Brain microvascular endothelial cell (primary cell): ENCODE measurements at regions not wholly inside any gene's neighbourhood (a gene's known extent, or its start where the extent isn't known, plus 50 kb on each side); places are given as distances from the start of the nearest gene placed in this dataset.
A peak's percentile ranks its signal among the peaks of the same experiment; 100 is the strongest.
"Not testable (repeated sequence)": the region's sequence is repeated elsewhere in the genome, so short reads cannot be mapped to it uniquely, and the experiment has no call there.

Experiments used
- DNase-seq: peaks from one replicate; pipeline ENCODE4 v3.0.0-alpha.2; 2020
- H3K27ac ChIP-seq: fragments of 250-450 bp; sonication (Bioruptor Pico); 2 replicates; pipeline ENCODE4 v1.5.1; 2020; ENCODE audit warnings: mild to moderate bottlenecking, moderate library complexity
- H3K27me3 ChIP-seq: fragments of 250-450 bp; sonication (Bioruptor Pico); replicated peaks from 2 replicates; pipeline ENCODE4 v1.5.1; 2020; ENCODE audit warnings: mild to moderate bottlenecking
- H3K36me3 ChIP-seq: fragments of 250-450 bp; sonication (Bioruptor Pico); replicated peaks from 2 replicates; pipeline ENCODE4 v1.5.1; 2020; ENCODE audit warnings: mild to moderate bottlenecking
- H3K4me3 ChIP-seq: 2 replicates; pipeline ENCODE4 v1.5.1; 2011; ENCODE audit warnings: low read depth, mild to moderate bottlenecking, control low read depth, low read length, moderate library complexity
- CTCF ChIP-seq: IDR thresholded peaks from 2 replicates; pipeline ENCODE4 v1.5.1; 2011; ENCODE audit warnings: low read depth, mild to moderate bottlenecking, moderate library complexity, low read length, control low read depth, inconsistent platforms; ENCODE audit errors: missing control alignments
- in situ Hi-C: cut with HindIII; loops from 2 replicates; pipeline ENCODE4 v1.10.0; 2017; ENCODE audit warnings: low sequenced_read_pairs, low pct_ligation_motif_present

DNA sequence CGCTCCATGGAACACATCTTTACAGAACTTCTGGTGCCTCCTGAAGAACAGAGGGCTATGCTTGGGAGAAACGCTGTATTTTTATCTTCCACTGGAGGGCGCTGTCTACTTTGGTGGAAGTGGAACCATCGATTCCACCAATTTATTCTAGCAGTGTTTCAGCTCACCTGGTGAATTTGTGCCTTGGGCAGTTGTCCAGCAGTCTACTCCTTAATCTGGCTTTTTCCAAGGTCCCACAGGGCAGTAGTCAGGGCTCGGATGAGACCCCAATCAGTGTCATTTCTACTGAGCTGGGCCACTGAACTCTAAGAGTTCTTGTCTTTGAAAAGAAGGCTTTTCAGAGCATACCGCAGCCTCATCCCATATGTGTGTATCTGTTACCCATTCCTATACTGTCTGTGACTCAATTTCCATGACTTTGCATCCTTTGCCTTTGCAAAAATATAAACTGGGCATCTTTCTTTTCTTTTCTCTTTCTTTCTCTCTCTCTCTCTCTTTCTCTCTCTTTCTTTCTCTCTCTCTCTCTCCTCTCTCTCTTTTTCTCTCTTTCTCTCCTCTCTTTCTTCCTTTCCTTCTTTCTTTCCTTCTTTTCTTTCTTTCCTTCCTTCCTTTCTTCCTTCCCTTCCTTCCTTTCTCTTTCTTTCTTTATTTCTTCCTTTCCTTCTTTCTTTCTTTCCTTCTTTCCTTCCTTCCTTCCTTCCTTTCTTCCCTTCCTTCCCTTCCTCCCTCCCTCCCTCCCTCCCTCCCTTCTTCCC lies 138.4 kb upstream of the ZNF618 start:
- in situ Hi-C loops = no loop called here

DNA sequence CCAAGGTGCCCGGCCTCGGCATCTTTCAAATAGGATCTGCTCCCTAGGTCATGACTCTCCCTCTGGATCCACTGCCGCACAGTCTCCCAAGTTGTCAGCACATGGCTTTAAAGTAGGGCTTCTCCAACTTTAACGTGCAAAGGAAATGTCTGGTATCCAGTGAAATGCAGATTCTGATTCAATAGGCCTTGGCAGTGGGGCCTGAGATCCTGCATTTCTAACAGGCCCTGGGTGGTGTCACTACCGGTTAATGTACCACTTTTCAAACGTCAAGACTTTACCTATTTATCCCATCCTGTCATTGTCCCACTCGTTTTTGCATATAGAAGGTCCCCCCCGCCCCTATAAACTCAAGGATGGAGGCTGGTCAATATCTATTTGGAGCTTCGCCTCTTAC lies 137.6 kb upstream of the ZNF618 start:
- Histone ChIP-seq H3K27ac (no peak overlapping the region), H3K4me3 (no peak overlapping the region), H3K27me3 (no peaks in the 10 kb centered on the region), H3K36me3 (no peaks in the 10 kb centered on the region)
- no peak for DNase-seq
- in situ Hi-C loops = no loop called here
- TF ChIP-seq CTCF = no peak

More for the DNA sequence above, 138.4 kb upstream of the ZNF618 start:
- H3K36me3 ChIP-seq = no peaks in the 10 kb centered on the region
- DNase-seq = peak; percentile 63
- H3K4me3 ChIP-seq = no peak overlapping the region
- TF ChIP-seq CTCF = peak; percentile 86
- H3K27ac ChIP-seq = no peak overlapping the region
- H3K27me3 ChIP-seq = no peaks in the 10 kb centered on the region

DNA sequence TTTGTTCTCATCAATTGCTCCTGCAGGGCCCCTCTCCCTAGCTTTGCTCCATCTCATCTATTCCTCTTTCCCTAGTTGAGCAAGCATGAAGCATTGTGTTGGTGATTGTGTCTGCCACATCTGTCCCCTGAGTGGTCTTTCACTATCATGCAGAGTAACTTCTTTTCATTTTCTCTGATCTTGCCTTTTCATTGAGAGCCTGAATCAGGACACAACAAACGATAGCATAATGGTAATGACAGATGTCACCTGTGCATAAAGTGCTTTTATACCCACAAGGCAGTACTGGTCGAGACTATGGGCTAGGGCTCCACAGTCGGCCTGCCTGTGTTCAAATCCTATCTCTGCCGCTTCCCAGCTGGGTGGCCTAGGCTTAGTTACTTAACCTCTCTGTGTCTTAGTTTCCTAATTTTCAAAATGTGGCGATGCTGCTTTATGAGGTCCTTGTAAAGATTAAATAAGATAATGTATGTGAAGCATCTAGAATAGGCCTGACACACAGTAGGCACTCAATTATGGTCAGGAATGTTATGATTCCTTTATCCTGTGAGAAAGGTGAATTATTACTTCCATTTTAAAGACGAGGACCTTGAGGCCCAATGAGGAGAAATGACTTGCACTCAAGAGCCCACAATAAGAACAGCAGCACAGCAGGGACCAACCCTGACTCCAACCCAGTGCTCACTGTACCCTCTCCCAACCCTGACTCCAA lies 137.1 kb upstream of the ZNF618 start:
- no peak overlapping the region for H3K4me3 ChIP-seq
- no peak for DNase-seq
- H3K27ac ChIP-seq = no peak overlapping the region
- TF ChIP-seq CTCF = no peak
- H3K27me3 ChIP-seq = no peaks in the 10 kb centered on the region
- H3K36me3 ChIP-seq = no peaks in the 10 kb centered on the region
- in situ Hi-C loops = no loop called here

DNA sequence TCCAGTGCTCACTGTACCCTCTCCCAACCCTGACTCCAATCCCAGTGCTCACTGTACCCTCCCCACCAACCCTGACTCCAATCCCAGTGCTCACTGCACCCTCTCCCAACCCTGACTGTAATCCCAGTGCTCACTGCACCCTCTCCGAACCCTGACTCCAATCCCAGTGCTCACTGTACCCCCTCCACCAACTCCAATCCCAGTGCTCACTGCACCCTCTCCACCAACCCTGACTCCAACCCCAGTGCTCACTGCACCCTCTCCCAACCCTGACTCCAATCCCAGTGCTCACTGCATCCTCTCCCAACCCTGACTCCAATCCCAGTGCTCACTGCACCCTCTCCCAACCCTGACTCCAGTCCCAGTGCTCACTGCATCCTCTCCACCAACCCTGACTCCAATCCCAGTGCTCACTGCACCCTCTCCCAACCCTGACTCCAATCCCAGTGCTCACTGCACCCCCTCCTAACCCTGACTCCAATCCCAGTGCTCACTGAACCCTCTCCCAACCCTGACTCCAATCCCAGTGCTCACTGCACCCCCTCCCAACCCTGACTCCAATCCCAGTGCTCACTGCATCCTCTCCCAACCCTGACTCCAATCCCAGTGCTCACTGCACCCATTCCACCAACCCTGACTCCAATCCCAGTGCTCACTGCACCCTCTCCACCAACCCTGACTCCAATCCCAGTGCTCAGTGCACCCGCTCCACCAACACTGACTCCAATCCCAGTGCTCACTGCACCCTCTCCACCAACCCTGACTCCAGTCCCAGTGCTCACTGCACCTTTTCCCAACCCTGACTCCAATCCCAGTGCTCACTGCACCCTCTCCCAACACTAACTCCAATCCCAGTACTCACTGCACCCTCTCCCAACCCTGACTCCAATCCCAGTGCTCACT lies 136.3 kb upstream of the ZNF618 start:
- H3K36me3 ChIP-seq, H3K4me3 ChIP-seq, DNase-seq, H3K27me3 ChIP-seq, H3K27ac ChIP-seq, in situ Hi-C loops: not testable (repeated sequence)

- H3K27ac ChIP-seq, H3K36me3 ChIP-seq, H3K27me3 ChIP-seq, H3K4me3 ChIP-seq, in situ Hi-C loops: not testable (repeated sequence)
- peak; percentile 39 for DNase-seq
Observed at GRCh38 chr9:113740508-113741500, 135.3 kb upstream of the ZNF618 start.
